SK-N-SH treated with all-trans-retinoic acid at 6 μM for 48 hours (cell line): ENCODE measurements at regions not wholly inside any gene's neighbourhood (a gene's known extent, or its start where the extent isn't known, plus 50 kb on each side); places are given as distances from the start of the nearest gene placed in this dataset.

ENCODE experiments used
- ATAC-seq: fragments of 200-7000 bp; cut with Tn5 transposase; 3 replicates; pipeline ENCODE4 v1.9.1; 2020; ENCODE audit warnings: mild to moderate bottlenecking, moderate library complexity
- ARNTL ChIP-seq: fragments of 450-650 bp; formaldehyde crosslinking; IDR thresholded peaks from 2 replicates; pipeline ENCODE4 v1.5.0; 2020; ENCODE audit warnings: low read depth, mild to moderate bottlenecking, moderate library complexity, borderline replicate concordance
- BACH2 ChIP-seq: fragments of 250-450 bp; sonication (Bioruptor Pico); IDR thresholded peaks from 2 replicates; pipeline ENCODE4 v1.9.0; 2021; ENCODE audit warnings: mild to moderate bottlenecking, borderline replicate concordance
- CSDC2 ChIP-seq: fragments of 250-450 bp; sonication (Bioruptor Pico); IDR thresholded peaks from 2 replicates; pipeline ENCODE4 v1.5.0; 2020; ENCODE audit warnings: mild to moderate bottlenecking, moderate library complexity
- CSRNP3 ChIP-seq: fragments of 250-450 bp; sonication (Bioruptor Pico); IDR thresholded peaks from 2 replicates; pipeline ENCODE4 v1.5.1; 2021; ENCODE audit warnings: mild to moderate bottlenecking, moderate library complexity
- ESRRG ChIP-seq: fragments of 250-450 bp; sonication (Bioruptor Pico); IDR thresholded peaks from 2 replicates; pipeline ENCODE4 v1.6.1; 2021; ENCODE audit warnings: mild to moderate bottlenecking
- GLIS3 ChIP-seq: fragments of 250-450 bp; sonication (Bioruptor Pico); IDR thresholded peaks from 2 replicates; pipeline ENCODE4 v1.5.0; 2020; ENCODE audit warnings: mild to moderate bottlenecking, moderate library complexity
- ISL1 ChIP-seq: fragments of 250-450 bp; sonication (Bioruptor Pico); IDR thresholded peaks from 2 replicates; pipeline ENCODE4 v2.1.2; 2022; ENCODE audit warnings: mild to moderate bottlenecking, moderate library complexity
- OSR1 ChIP-seq: fragments of 250-450 bp; sonication (Bioruptor Pico); IDR thresholded peaks from 2 replicates; pipeline ENCODE4 v1.8.0; 2022; ENCODE audit warnings: moderate library complexity, mild to moderate bottlenecking, inconsistent platforms
- PPARA ChIP-seq: fragments of 250-450 bp; sonication (Bioruptor Pico); IDR thresholded peaks from 2 replicates; pipeline ENCODE4 v1.5.0; 2020; ENCODE audit warnings: mild to moderate bottlenecking, borderline replicate concordance
- RARB ChIP-seq: fragments of 250-450 bp; sonication (Bioruptor Pico); IDR thresholded peaks from 2 replicates; pipeline ENCODE4 v1.8.0; 2021; ENCODE audit warnings: mild to moderate bottlenecking, moderate library complexity
- SNAI2 ChIP-seq: fragments of 250-450 bp; sonication (Bioruptor Pico); IDR thresholded peaks from 2 replicates; pipeline ENCODE4 v1.5.0; 2020; ENCODE audit warnings: mild to moderate bottlenecking, moderate library complexity
- TCF4 ChIP-seq: fragments of 250-450 bp; sonication (Bioruptor Pico); IDR thresholded peaks from 2 replicates; pipeline ENCODE4 v1.8.0; 2021; ENCODE audit warnings: mild to moderate bottlenecking, moderate library complexity, borderline replicate concordance
- TOX ChIP-seq: fragments of 250-450 bp; sonication (Bioruptor Pico); IDR thresholded peaks from 2 replicates; pipeline ENCODE4 v1.8.0; 2021; ENCODE audit warnings: mild to moderate bottlenecking, moderate library complexity, borderline replicate concordance
- TSHZ2 ChIP-seq: fragments of 250-450 bp; sonication (Bioruptor Pico); IDR thresholded peaks from 2 replicates; pipeline ENCODE4 v1.5.0; 2020; ENCODE audit warnings: mild to moderate bottlenecking, moderate library complexity
- ZC3H10 ChIP-seq: fragments of 250-450 bp; sonication (Bioruptor Pico); IDR thresholded peaks from 2 replicates; pipeline ENCODE4 v1.5.1; 2021; ENCODE audit warnings: mild to moderate bottlenecking, moderate library complexity
- ZFP3 ChIP-seq: fragments of 250-450 bp; sonication (Bioruptor Pico); IDR thresholded peaks from 2 replicates; pipeline ENCODE4 v1.5.0; 2020; ENCODE audit warnings: mild to moderate bottlenecking, moderate library complexity
- ZFP30 ChIP-seq: fragments of 450-650 bp; formaldehyde crosslinking; IDR thresholded peaks from 2 replicates; pipeline ENCODE4 v1.5.0; 2022; ENCODE audit warnings: mild to moderate bottlenecking, moderate library complexity
- ZNF565 ChIP-seq: fragments of 450-650 bp; formaldehyde crosslinking; conservative IDR thresholded peaks from 2 replicates; pipeline ENCODE4 v1.5.0; 2020; ENCODE audit warnings: low read depth, mild to moderate bottlenecking, moderate library complexity
- ZNF70 ChIP-seq: fragments of 450-650 bp; formaldehyde crosslinking; IDR thresholded peaks from 2 replicates; pipeline ENCODE4 v1.5.0; 2020; ENCODE audit warnings: mild to moderate bottlenecking, moderate library complexity
- ZNF8 ChIP-seq: fragments of 450-650 bp; formaldehyde crosslinking; IDR thresholded peaks from 2 replicates; pipeline ENCODE4 v1.5.0; 2020; ENCODE audit warnings: mild to moderate bottlenecking, moderate library complexity
- TF ChIP-seq, protein P1 (sequence below): fragments of 250-450 bp; sonication (Bioruptor Pico); IDR thresholded peaks from 2 replicates; pipeline ENCODE4 v1.8.0; 2021; ENCODE audit warnings: low read depth, mild to moderate bottlenecking, moderate library complexity, borderline replicate concordance
- TF ChIP-seq, protein P2 (sequence below): fragments of 250-450 bp; sonication (Bioruptor Pico); IDR thresholded peaks from 2 replicates; pipeline ENCODE4 v1.5.1; 2020; ENCODE audit warnings: low read depth, mild to moderate bottlenecking, moderate library complexity

DNA sequence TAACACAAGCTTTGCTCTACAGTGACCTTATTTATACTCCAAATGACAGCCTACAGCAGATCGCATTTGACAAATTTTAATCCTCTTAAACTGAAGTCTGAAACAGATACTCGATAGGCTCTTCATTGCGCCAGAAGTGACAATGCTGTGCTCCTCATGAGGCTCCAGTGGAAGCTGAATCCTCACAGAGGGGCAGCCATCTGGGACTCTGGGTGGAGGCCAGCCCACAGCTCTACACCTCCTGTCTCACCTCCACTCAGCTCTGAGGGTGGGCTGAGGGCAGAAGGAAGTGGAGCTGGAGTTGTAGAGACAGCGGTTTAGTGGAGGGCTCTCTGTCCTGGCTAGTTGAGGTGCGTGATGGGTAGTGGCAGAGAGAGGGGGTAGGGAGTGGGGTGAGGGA is 283.3 kb upstream of the ANKRD55 start:
- TF ChIP-seq TCF4 (CRISPR knock-in tag) = no peak
- no peak for ATAC-seq

DNA sequence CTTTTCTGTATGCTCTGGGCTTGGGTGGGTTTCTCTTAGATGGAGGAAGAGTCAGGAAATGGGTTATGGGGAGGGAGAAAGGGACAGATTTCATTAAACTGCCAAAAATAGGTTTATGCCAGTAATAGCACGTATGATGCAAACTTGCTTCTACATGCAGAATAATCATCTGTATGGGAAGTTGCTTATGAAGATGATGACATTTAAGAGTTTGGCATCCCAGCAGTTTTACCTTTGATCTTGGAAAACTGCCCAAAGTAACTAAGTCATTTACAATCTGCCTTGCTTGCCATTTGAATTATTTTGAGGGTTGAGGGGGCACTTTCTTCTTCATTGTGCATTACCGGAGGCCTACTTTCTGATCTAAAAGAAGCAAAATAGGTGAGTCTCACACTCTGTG is 282.9 kb upstream of the ANKRD55 start:
- ATAC-seq = no peak
- TF ChIP-seq, protein P1, sequence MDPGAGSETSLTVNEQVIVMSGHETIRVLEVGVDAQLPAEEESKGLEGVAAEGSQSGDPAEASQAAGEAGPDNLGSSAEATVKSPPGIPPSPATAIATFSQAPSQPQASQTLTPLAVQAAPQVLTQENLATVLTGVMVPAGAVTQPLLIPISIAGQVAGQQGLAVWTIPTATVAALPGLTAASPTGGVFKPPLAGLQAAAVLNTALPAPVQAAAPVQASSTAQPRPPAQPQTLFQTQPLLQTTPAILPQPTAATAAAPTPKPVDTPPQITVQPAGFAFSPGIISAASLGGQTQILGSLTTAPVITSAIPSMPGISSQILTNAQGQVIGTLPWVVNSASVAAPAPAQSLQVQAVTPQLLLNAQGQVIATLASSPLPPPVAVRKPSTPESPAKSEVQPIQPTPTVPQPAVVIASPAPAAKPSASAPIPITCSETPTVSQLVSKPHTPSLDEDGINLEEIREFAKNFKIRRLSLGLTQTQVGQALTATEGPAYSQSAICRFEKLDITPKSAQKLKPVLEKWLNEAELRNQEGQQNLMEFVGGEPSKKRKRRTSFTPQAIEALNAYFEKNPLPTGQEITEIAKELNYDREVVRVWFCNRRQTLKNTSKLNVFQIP = no peak
- no peak for TF ChIP-seq RARB
- TF ChIP-seq ZFP3 (CRISPR knock-in tag) = no peak
- no peak for TF ChIP-seq CSDC2
- no peak for TF ChIP-seq ISL1 (CRISPR knock-in tag)
- TF ChIP-seq ZNF565 (CRISPR knock-in tag) = no peak
- no peak for TF ChIP-seq OSR1 (CRISPR knock-in tag)
- no peak for TF ChIP-seq BACH2 (CRISPR knock-in tag)
- TF ChIP-seq TOX (CRISPR knock-in tag) = no peak
- TF ChIP-seq TCF4 (CRISPR knock-in tag) = no peak
- TF ChIP-seq SNAI2 (CRISPR knock-in tag) = no peak
- TF ChIP-seq, protein P2, sequence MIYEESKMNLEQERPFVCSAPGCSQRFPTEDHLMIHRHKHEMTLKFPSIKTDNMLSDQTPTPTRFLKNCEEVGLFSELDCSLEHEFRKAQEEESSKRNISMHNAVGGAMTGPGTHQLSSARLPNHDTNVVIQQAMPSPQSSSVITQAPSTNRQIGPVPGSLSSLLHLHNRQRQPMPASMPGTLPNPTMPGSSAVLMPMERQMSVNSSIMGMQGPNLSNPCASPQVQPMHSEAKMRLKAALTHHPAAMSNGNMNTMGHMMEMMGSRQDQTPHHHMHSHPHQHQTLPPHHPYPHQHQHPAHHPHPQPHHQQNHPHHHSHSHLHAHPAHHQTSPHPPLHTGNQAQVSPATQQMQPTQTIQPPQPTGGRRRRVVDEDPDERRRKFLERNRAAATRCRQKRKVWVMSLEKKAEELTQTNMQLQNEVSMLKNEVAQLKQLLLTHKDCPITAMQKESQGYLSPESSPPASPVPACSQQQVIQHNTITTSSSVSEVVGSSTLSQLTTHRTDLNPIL (CRISPR knock-in tag) = no peak

DNA sequence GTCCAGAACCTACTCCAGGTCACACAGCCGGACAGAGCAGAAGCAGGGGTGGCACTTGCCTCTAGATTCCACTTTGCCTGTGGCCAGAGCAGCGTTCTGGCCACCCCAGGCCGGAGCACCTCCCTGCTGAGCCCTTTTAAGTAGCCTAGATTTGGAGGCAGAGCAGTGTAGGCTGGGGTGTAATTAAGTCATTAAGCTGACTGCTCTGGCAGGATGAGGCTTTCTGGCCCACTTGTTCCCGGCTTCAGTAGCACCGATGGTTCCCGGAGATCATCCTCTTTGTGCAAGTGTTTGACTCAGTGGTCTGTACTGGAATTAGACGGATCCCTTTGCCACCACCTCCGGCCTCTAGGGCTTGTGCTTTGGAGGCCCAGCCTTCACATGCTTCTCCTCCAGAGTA is 281.9 kb upstream of the ANKRD55 start:
- TF ChIP-seq ISL1 (CRISPR knock-in tag) = no peak
- no peak for TF ChIP-seq CSRNP3
- TF ChIP-seq OSR1 (CRISPR knock-in tag) = no peak
- no peak for TF ChIP-seq SNAI2 (CRISPR knock-in tag)
- TF ChIP-seq ZC3H10 (CRISPR knock-in tag) = no peak
- no peak for TF ChIP-seq ZNF565 (CRISPR knock-in tag)
- no peak for TF ChIP-seq ZFP30 (CRISPR knock-in tag)
- TF ChIP-seq TCF4 (CRISPR knock-in tag) = no peak
- no peak for TF ChIP-seq GLIS3 (CRISPR knock-in tag)
- no peak for TF ChIP-seq ARNTL (CRISPR knock-in tag)
- TF ChIP-seq TSHZ2 (CRISPR knock-in tag) = no peak
- no peak for TF ChIP-seq PPARA
- no peak for TF ChIP-seq ZNF8 (CRISPR knock-in tag)
- ATAC-seq = no peak

GRCh38 chr5:56514245-56514644 is 281.1 kb upstream of the ANKRD55 start:
- ATAC-seq = no peak
- TF ChIP-seq ZFP30 (CRISPR knock-in tag) (no peak), ZNF565 (CRISPR knock-in tag) (no peak), ZNF70 (CRISPR knock-in tag) (no peak), ESRRG (CRISPR knock-in tag) (no peak), CSRNP3 (no peak), ZNF8 (CRISPR knock-in tag) (no peak), SNAI2 (CRISPR knock-in tag) (no peak), GLIS3 (CRISPR knock-in tag) (no peak), ISL1 (CRISPR knock-in tag) (no peak), BACH2 (CRISPR knock-in tag) (no peak), TOX (CRISPR knock-in tag) (no peak)
- TF ChIP-seq, protein P2 (CRISPR knock-in tag) = no peak
- TF ChIP-seq, protein P1 = no peak
